ENCODE measurements at regions not wholly inside any gene's neighbourhood (a gene's known extent, or its start where the extent isn't known, plus 50 kb on each side); places are given as distances from the start of the nearest gene placed in this dataset.
A peak's percentile ranks its signal among the peaks of the same experiment; 100 is the strongest.
"Not testable (repeated sequence)": the region's sequence is repeated elsewhere in the genome, so short reads cannot be mapped to it uniquely, and the experiment has no call there.

DNA sequence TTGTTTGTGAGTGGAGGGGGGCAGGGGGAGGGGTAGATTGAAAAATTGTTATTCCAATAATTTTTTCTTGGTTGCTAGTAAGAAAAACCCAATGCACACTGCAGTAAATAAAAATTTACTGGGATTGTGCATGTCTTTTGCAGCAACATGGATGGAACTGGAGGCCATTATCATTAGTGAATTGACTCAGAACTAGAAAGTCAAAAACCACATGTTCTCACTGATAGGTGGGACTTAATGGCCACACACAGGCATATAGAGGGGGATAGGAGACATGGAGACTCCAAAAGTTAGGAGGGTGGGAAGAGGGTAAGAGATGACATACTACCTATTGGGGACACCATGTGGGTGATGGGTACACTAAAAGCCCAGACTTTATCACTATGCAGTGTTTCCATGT, 67.2 kb downstream of the BUB3 start:
- no peak for DNase-seq (ENCODE audit: low read depth in 2 of 3, low spot score in 2 of 3)

DNA sequence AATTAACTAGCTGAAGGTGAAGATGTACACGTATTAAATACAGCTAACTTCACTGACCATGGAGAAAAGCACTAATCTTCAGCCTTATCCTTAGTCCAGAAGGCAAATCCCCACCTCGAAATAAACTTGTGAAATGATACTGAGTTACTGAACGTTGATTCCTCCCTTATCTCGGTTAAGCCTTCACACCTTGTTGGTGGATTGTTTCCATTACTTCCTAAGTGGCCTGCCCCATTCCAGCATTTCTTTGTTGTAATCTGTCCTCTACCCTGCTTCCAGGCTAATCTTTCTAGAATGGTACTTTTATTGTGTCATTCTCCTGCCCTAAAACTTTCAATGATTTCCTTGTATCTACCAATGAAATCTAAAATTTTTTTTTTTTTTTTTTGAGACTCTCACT, 68.6 kb downstream of the BUB3 start:
- no peak for DNase-seq (ENCODE audit: low read depth in 2 of 3, low spot score in 2 of 3)

DNA sequence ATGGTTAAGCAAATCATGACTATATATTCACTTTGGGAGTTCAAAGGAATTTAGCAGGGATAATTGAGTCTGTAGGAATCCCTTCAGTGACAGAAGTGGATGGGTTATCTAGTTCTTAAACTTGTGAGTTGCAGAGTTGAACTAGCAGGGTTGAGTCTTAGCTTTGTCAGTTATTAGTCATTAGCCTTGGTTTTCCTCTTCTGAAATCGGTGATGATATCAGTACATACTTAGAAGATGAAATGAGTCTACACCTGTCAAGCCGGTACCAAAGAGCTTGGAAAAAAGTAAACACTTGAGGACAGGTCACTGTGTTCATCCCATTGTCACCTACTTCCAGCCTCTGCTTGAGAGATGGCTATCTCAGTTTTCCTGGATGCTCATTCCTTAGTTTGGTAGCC, 73.5 kb downstream of the BUB3 start:
- DNase-seq (ENCODE audit: low read depth in 2 of 3, low spot score in 2 of 3) = no peak

GRCh38 chr10:123229927-123230630, 75.9 kb downstream of the BUB3 start:
- no peak for DNase-seq (ENCODE audit: low read depth in 2 of 3, low spot score in 2 of 3)

GRCh38 chr10:123232879-123233278, 78.7 kb downstream of the BUB3 start:
- DNase-seq (ENCODE audit: low read depth in 2 of 3, low spot score in 2 of 3) = not testable (repeated sequence)

DNA sequence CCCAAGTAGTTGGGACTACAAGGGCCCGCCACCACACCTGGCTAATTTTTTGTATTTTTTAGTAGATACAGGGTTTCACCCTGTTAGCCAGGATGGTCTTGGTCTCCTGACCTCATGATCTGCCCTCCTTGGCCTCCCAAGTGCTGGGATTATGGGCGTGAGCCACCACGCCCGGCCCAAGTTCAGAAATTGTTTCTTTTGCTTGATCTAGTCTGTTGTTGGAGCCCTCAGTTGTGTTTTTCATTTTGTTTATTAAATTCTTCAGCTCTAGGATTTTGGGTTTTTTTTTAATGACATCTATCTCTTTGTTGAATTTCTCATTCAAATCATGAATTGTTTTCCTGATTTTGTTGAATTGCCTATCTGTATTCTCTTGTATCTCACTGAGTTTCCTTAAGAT, 80.8 kb downstream of the BUB3 start:
- DNase-seq (ENCODE audit: low read depth in 2 of 3, low spot score in 2 of 3) = not testable (repeated sequence)

DNA sequence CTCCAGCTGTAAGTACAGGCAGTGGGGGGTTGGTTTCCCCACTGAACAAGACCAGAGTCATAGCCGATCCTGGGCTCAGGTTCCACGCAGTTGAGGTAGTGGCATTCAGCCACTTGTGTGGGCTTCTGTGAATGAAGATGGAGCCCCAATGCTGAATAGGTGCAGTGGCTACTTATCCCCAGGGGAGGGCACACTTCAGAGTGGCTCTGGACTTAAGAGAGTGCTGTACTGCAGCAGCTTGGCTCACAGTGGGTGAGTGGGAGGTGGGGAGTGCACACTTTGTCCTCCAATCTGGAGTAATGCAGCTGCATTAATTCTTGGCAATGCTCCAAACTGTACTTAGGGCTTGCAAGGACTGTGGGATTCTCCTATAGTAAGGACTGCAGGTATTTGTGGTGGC, 81.9 kb downstream of the BUB3 start:
- DNase-seq (ENCODE audit: low read depth in 2 of 3, low spot score in 2 of 3) = no peak

GRCh38 chr10:123240250-123240649, 86.0 kb downstream of the BUB3 start:
- DNase-seq (ENCODE audit: low read depth in 2 of 3, low spot score in 2 of 3) = no peak

GRCh38 chr10:123240776-123241175, 86.6 kb downstream of the BUB3 start:
- no peak for DNase-seq (ENCODE audit: low read depth in 2 of 3, low spot score in 2 of 3)

DNA sequence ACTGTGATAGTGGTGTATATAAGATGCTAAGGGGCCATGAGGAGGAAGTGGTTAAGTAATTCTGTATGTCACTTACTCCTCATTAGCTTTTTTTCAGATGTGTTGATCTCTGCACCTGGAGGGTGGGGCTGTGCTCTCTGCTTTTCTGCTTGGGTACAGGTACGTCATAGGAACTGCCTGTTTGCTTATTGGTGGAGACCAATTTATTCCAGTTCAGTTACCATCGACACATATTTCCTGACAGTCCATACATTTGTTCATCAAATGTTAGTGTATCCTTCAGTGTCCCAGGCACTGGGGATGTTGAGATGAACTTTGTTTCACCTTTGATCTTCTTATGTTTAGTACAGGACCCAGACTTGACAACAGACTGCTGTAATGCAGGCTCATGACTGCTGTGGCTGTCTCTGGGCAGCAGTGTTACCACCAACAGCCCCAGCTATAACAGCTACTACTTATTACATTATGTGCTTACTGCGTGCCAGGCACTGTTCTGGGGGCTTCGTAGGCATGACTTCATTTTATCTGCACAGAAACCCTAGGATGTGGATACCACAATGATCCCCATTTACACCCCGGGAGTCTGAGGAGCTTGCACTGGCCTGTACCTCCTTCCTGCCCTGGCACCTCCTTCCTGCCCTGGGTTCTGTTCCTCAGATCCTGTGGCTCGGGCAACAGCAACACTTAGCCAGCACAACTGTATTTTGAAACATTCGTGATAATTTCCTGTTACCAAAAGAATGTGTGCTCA, 87.4 kb downstream of the BUB3 start:
- peak in 2 of 3 donors; percentile 9 to 49 for DNase-seq (ENCODE audit: low read depth in 2 of 3, low spot score in 2 of 3)

DNA sequence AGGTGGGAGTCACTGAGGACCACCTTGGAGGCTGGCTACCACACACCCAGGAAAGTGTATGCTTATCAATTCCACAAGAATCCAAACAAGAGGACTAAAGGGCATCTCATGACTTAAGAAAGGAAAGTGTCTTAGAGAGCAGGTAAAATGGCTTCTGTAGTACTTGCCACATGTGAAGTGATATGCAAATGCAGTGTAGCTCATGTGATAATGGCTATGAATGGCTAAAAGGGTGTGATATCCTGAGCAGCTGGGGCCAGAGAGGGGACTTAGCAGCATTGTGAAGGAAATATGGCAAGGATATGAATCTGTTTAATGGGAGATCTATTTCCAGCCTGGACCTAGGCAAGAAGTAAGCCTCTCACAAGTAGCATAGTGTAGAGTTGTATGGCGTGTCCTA, 90.5 kb downstream of the BUB3 start:
- no peak for DNase-seq (ENCODE audit: low read depth in 2 of 3, low spot score in 2 of 3)

DNA sequence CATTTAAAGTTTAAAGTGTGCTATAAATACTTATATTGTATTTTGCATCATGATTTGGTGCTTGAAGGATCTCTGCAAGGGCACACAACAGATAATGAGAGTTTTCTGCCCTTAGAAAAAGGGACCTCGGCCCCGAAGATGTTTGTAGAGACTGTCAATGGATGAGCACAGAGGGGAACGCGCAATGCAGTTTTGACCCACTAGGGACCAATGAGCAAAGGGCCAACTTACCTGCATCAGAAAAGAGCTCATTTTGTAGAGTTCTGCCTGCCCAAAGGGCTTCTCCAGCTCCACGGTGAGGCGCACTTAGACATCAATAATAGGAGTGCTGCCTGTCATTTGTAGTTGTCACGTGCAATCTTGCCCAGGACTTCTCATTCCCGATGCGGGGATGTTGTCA, 91.1 kb downstream of the BUB3 start:
- no peak for DNase-seq (ENCODE audit: low read depth in 2 of 3, low spot score in 2 of 3)

- DNase-seq (ENCODE audit: low read depth in 2 of 3, low spot score in 2 of 3) = no peak
Measured at GRCh38 chr10:123249894-123250293, 95.7 kb downstream of the BUB3 start.

DNA sequence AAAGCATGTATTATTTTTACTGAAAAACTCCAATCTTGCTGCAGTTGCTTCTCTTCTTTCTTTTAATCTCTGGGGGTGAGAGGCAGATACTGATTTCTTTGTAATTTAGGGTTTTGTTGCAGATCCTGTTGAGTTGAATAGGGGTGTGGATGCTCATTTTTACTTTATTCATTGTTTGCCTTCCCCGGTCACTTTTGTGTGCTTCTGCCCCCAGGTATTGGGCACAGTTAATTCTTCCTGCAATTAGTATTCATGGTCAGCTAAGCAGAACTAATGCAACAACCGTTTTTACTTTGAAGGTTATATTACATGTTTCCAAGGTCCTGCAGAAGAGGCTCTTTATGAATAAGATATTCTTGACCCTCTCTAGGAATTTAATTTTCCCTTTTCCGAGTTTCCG, 96.4 kb downstream of the BUB3 start:
- no peak for DNase-seq (ENCODE audit: low read depth in 2 of 3, low spot score in 2 of 3)

- no peak for DNase-seq (ENCODE audit: low read depth in 2 of 3, low spot score in 2 of 3)
Measured at GRCh38 chr10:123252779-123253178, 98.6 kb downstream of the BUB3 start.

GRCh38 chr10:123254343-123254742, 100.1 kb downstream of the BUB3 start:
- not testable (repeated sequence) for DNase-seq (ENCODE audit: low read depth in 2 of 3, low spot score in 2 of 3)

- no peak for DNase-seq (ENCODE audit: low read depth in 2 of 3, low spot score in 2 of 3)
Measured at GRCh38 chr10:123257904-123258456, 103.8 kb downstream of the BUB3 start.

GRCh38 chr10:123259081-123259480, 104.9 kb downstream of the BUB3 start:
- no peak for DNase-seq (ENCODE audit: low read depth in 2 of 3, low spot score in 2 of 3)

DNA sequence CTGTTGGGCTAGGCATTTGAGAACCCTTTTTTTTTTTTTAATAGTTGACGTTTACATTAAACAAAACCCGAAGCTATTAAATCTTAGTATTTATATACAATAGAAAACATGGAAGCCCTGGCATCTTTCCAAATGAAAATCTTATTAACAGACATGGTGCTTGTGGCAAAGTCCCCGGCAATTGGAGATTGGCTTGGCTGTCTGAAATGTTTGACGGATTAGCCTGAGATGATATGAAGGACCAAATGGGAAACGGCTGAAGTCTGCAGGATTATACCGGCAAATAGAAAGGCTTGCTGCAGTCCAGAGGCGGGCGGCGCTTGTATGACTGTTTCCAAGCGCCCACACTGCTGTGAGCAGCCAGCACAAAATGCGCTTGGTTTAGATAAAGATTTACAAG, 105.6 kb downstream of the BUB3 start:
- no peak for DNase-seq (ENCODE audit: low read depth in 2 of 3, low spot score in 2 of 3)

GRCh38 chr10:123262456-123262855, 108.3 kb downstream of the BUB3 start:
- no peak for DNase-seq (ENCODE audit: low read depth in 2 of 3, low spot score in 2 of 3)

GRCh38 chr10:123266971-123267370, 112.8 kb downstream of the BUB3 start:
- no peak for DNase-seq (ENCODE audit: low read depth in 2 of 3, low spot score in 2 of 3)

- no peak for DNase-seq (ENCODE audit: low read depth in 2 of 3, low spot score in 2 of 3)
Measured at GRCh38 chr10:123269017-123269552, 114.9 kb downstream of the BUB3 start.
